ENCODE measurements at regions not wholly inside any gene's neighbourhood (a gene's known extent, or its start where the extent isn't known, plus 50 kb on each side); places are given as distances from the start of the nearest gene placed in this dataset.
"Not testable (repeated sequence)": the region's sequence is repeated elsewhere in the genome, so short reads cannot be mapped to it uniquely, and the experiment has no call there.

DNA sequence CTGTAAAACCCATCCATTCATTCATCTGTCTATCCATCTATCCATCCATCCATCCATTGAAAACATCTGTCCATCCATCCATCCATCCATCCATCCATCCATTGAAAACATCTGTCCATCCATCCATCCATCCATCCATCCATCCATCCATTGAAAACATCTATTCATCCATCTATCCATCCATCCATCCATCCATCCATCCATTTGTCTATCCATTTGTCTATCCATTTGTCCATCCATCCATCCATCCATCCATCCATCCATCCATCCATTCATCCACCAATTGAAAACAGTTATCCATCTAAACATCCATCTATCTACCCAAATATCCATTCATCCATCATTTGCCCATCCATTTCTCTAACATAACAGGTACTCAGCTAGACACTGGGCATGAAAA is 145.3 kb upstream of the TBX3 start:
- not testable (repeated sequence) for TF ChIP-seq EZH2phosphoT487 (IDR thresholded peaks at IDR 0.05; ENCODE audit: low read depth, severe bottlenecking, unreplicated experiment)
- TF ChIP-seq, protein P1, sequence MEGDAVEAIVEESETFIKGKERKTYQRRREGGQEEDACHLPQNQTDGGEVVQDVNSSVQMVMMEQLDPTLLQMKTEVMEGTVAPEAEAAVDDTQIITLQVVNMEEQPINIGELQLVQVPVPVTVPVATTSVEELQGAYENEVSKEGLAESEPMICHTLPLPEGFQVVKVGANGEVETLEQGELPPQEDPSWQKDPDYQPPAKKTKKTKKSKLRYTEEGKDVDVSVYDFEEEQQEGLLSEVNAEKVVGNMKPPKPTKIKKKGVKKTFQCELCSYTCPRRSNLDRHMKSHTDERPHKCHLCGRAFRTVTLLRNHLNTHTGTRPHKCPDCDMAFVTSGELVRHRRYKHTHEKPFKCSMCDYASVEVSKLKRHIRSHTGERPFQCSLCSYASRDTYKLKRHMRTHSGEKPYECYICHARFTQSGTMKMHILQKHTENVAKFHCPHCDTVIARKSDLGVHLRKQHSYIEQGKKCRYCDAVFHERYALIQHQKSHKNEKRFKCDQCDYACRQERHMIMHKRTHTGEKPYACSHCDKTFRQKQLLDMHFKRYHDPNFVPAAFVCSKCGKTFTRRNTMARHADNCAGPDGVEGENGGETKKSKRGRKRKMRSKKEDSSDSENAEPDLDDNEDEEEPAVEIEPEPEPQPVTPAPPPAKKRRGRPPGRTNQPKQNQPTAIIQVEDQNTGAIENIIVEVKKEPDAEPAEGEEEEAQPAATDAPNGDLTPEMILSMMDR (IDR thresholded peaks at IDR 0.05; ENCODE audit: poor library complexity) = not testable (repeated sequence)

Measured in hepatocyte (in vitro differentiated cells).